Fibroblast of lung (primary cell): ENCODE measurements at regions not wholly inside any gene's neighbourhood (a gene's known extent, or its start where the extent isn't known, plus 50 kb on each side); places are given as distances from the start of the nearest gene placed in this dataset.
A peak's percentile ranks its signal among the peaks of the same experiment; 100 is the strongest.

Experiments used
- DNase-seq, 2 donors: peaks; one replicate each; pipeline versions ENCODE4 v3.0.0 to v3.0.0-alpha.2; 2010; ENCODE audit warnings: low read depth in 2 of 2
- H2AFZ ChIP-seq: 2 replicates; pipeline ENCODE4 v1.5.1; 2012; ENCODE audit warnings: low read length, control low read depth, inconsistent platforms
- H3K27ac ChIP-seq: 2 replicates; pipeline ENCODE4 v1.5.1; 2011; ENCODE audit warnings: low read length, control low read depth; ENCODE audit not compliant: insufficient read depth
- H3K27me3 ChIP-seq: 2 replicates; pipeline ENCODE4 v1.5.1; 2011; ENCODE audit warnings: mild to moderate bottlenecking, low read length; ENCODE audit not compliant: control insufficient read depth, insufficient read depth
- H3K36me3 ChIP-seq: 2 replicates; pipeline ENCODE4 v1.5.1; 2011; ENCODE audit warnings: low read length; ENCODE audit not compliant: control insufficient read depth, insufficient read depth
- H3K4me1 ChIP-seq: 2 replicates; pipeline ENCODE4 v1.5.1; 2011; ENCODE audit warnings: low read length; ENCODE audit not compliant: control insufficient read depth, insufficient read depth; ENCODE audit errors: extremely low read depth
- H3K4me2 ChIP-seq: 2 replicates; pipeline ENCODE4 v1.5.1; 2011; ENCODE audit warnings: low read length, control low read depth; ENCODE audit not compliant: insufficient read depth; ENCODE audit errors: extremely low read depth
- H3K4me3 ChIP-seq, 4 experiments: fragments of 200-600 bp in 1 of 4; sonication (generic) in 1 of 4; replicated peaks in 1 of 4; 2 replicates each; pipeline ENCODE4 v1.5.1; 2011 to 2016; ENCODE audit warnings: low read length in 4 of 4, low read depth in 3 of 4, mild to moderate bottlenecking in 3 of 4, control low read depth in 2 of 4, inconsistent platforms in 1 of 4, mixed read lengths in 1 of 4; ENCODE audit not compliant: insufficient read depth in 1 of 4; ENCODE audit errors: control extremely low read depth in 1 of 4
- H3K79me2 ChIP-seq: 2 replicates; pipeline ENCODE4 v1.5.1; 2012; ENCODE audit warnings: mild to moderate bottlenecking, low read length, inconsistent platforms; ENCODE audit not compliant: control insufficient read depth, insufficient read depth
- H3K9ac ChIP-seq: 2 replicates; pipeline ENCODE4 v1.5.1; 2011; ENCODE audit warnings: mild to moderate bottlenecking, low read length, control low read depth; ENCODE audit not compliant: insufficient read depth
- H3K9me3 ChIP-seq: 2 replicates; pipeline ENCODE4 v1.5.1; 2012; ENCODE audit warnings: low read depth, low read length; ENCODE audit not compliant: control insufficient read depth, insufficient read depth
- H4K20me1 ChIP-seq: 2 replicates; pipeline ENCODE4 v1.5.1; 2011; ENCODE audit warnings: low read length; ENCODE audit not compliant: control insufficient read depth, insufficient read depth; ENCODE audit errors: extremely low read depth
- CTCF ChIP-seq, 2 donors: IDR thresholded peaks in 1 of 2; conservative IDR thresholded peaks in 1 of 2; 1 replicate in 1 of 2; 2 replicates in 1 of 2; pipeline ENCODE4 v1.5.1; 2011 to 2012; ENCODE audit warnings: low read length in 2 of 2, control low read depth in 1 of 2, inconsistent platforms in 1 of 2, low read depth in 1 of 2, mild to moderate bottlenecking in 1 of 2
- EZH2 ChIP-seq: IDR thresholded peaks from 2 replicates; pipeline ENCODE4 v1.5.1; 2012; ENCODE audit warnings: low read length, control low read depth, mild to moderate bottlenecking; ENCODE audit errors: missing control alignments

GRCh38 chr2:71791061-71791450 lies 337.7 kb downstream of the DYSF start:
- Histone ChIP-seq H3K4me1 (peaks cover 2% of the 10 kb centered on the region), H3K27ac (no peak overlapping the region), H3K9me3 (no peaks in the 10 kb centered on the region), H3K36me3 (no peaks in the 10 kb centered on the region), H3K79me2 (no peaks in the 10 kb centered on the region), H3K9ac (no peak overlapping the region), H3K27me3 (peaks cover 5% of the 10 kb centered on the region), H4K20me1 (no peaks in the 10 kb centered on the region), H3K4me3 (no peak overlapping the region), H3K4me2 (no peak overlapping the region), H2AFZ (no peak overlapping the region)
- DNase-seq: no peak
- no peak for TF ChIP-seq EZH2
- TF ChIP-seq CTCF (conservative IDR thresholded peaks at IDR 0.05 in 1 of 2, IDR thresholded peaks at IDR 0.05 in 1 of 2; ENCODE audit: low read depth in 1 of 2, low read length in 2 of 2): no peak

- Histone ChIP-seq H3K4me2 (no peak overlapping the region), H3K79me2 (no peaks in the 10 kb centered on the region), H3K36me3 (no peaks in the 10 kb centered on the region), H3K9ac (no peak overlapping the region), H3K4me3 (no peak overlapping the region), H4K20me1 (no peaks in the 10 kb centered on the region), H3K27ac (no peak overlapping the region), H3K27me3 (peaks cover 5% of the 10 kb centered on the region), H3K9me3 (no peaks in the 10 kb centered on the region), H3K4me1 (no peaks in the 10 kb centered on the region), H2AFZ (no peak overlapping the region)
- TF ChIP-seq CTCF (conservative IDR thresholded peaks at IDR 0.05 in 1 of 2, IDR thresholded peaks at IDR 0.05 in 1 of 2; ENCODE audit: low read depth in 1 of 2, low read length in 2 of 2): no peak
- DNase-seq: no peak
These were observed 337.1 kb downstream of the DYSF start for GRCh38 chr2:71790226-71791060.

GRCh38 chr2:71789556-71790204 lies 336.3 kb downstream of the DYSF start:
- no peak overlapping the region for H3K4me2 ChIP-seq
- H3K27me3 ChIP-seq: peaks cover 5% of the 10 kb centered on the region
- H2AFZ ChIP-seq: no peak overlapping the region
- H3K4me1 ChIP-seq: peaks cover 6% of the 10 kb centered on the region
- H3K4me3 ChIP-seq: no peak overlapping the region
- no peak for DNase-seq
- H3K36me3 ChIP-seq: no peaks in the 10 kb centered on the region
- no peaks in the 10 kb centered on the region for H3K9me3 ChIP-seq
- TF ChIP-seq EZH2 (no peak), CTCF (conservative IDR thresholded peaks at IDR 0.05 in 1 of 2, IDR thresholded peaks at IDR 0.05 in 1 of 2; ENCODE audit: low read depth in 1 of 2, low read length in 2 of 2) (peak; percentile 3 to 32)
- H3K27ac ChIP-seq: no peak overlapping the region
- H3K79me2 ChIP-seq: no peaks in the 10 kb centered on the region
- no peak overlapping the region for H3K9ac ChIP-seq
- no peaks in the 10 kb centered on the region for H4K20me1 ChIP-seq
